KOPT-K1 (cell line): ENCODE measurements at regions not wholly inside any gene's neighbourhood (a gene's known extent, or its start where the extent isn't known, plus 50 kb on each side); places are given as distances from the start of the nearest gene placed in this dataset.

ENCODE experiments used
- H3K27ac ChIP-seq: fragments of 200-600 bp; sonication (generic); 2 replicates; pipeline ENCODE4 v1.5.1; 2016; ENCODE audit warnings: antibody characterized with exemption, mild to moderate bottlenecking, low read depth, low read length; ENCODE audit not compliant: poor library complexity, severe bottlenecking
- H3K36me3 ChIP-seq: fragments of 200-600 bp; sonication (generic); 2 replicates; pipeline ENCODE4 v1.5.1; 2017; ENCODE audit warnings: antibody characterized with exemption, mild to moderate bottlenecking, low read length, moderate library complexity; ENCODE audit not compliant: insufficient read depth
- H3K9me3 ChIP-seq: fragments of 200-600 bp; sonication (generic); 2 replicates; pipeline ENCODE4 v1.5.1; 2017; ENCODE audit warnings: antibody characterized with exemption, low read length, mild to moderate bottlenecking; ENCODE audit not compliant: insufficient read depth, poor library complexity, severe bottlenecking

DNA sequence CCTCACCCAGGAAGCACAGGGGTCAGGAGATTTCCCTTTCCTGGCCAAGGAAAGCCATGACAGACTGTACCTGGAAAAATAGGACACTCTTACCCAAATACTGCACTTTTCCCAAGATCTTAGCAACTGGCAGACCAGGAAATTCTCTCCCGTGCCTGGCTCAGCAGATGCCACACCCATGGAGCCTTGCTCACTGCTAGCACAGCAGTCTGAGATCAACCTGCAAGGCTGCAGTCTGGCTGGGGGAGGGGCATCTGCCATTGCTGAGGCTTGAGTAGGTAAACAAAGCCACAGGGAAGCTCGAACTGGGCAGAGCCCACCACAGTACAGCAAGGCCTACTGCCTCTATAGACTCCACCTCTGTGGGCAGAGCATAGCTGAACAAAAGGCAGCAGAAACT lies 567.3 kb upstream of the LMCD1 start:
- Histone ChIP-seq H3K27ac (no peak overlapping the region), H3K9me3 (no peaks in the 10 kb centered on the region), H3K36me3 (no peaks in the 10 kb centered on the region)

DNA sequence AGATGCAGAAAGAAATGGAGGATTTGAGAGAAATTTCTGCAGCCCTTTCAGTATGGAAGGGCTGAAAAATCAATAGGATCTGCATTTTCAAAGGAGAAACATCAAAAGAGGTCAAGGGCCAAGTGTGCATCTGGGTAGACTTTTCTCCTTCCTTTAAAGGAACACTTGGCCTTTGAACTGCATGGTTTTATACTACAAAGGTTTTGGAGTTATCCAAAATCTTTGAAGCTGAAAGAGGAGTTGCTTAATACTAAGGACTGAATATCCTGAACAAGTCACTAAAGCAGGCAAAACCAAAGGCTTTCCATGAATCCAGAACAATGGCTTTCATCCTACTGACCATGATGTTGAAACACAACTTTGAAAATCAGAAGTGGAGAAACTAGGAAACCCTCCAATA lies 553.7 kb upstream of the LMCD1 start:
- H3K36me3 ChIP-seq, result no peaks in the 10 kb centered on the region
- H3K9me3 ChIP-seq, result no peaks in the 10 kb centered on the region
- H3K27ac ChIP-seq, result no peak overlapping the region

DNA sequence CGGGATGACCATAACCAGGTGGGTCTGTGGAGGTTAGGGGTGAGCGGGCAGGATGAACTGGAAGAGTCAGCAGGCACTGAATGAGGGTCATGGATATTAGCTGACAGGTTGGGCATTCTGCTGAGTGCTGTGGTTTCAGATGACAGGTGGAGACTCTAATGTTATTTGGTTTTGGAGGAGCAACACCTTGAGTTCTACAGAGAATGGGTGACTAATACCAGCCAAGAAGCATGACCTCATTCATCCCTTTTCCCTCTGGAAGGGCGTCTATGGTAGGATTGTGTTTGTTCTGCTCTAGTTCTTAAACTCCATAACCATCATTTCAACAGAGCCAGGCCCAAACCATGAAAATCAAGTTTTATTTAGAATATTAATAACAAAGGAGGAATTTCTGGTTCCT lies 550.7 kb upstream of the LMCD1 start:
- Histone ChIP-seq H3K27ac (no peak overlapping the region), H3K9me3 (no peaks in the 10 kb centered on the region)

DNA sequence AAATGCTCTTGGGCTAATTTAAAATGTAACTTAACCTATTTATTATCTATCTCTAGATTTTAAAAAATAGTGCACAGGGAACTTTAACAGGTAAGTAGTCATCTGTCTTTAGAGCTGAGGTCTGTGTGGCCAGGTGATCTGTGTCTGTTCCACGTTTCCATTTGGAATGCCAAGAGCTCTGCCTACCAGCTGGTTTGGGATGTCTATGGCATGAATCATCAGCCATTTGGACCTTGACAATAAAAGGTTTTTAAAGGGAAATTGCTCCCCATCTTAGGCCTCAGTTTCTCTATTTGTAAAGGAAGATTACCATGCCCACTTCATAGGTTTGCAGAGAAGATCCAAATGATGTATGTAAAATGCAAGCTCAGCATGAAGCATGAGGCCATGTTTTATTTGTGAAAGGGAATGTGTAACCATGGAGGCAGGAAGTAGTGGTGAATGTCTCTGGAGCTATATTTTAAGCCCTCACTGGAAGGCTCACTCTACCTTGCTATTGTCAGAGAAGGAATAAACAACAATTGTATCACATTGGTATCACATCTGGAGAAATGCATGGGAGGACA lies 548.1 kb upstream of the LMCD1 start:
- no peak overlapping the region for H3K27ac ChIP-seq

More for the DNA sequence above, 550.7 kb upstream of the LMCD1 start:
- H3K36me3 ChIP-seq, result no peaks in the 10 kb centered on the region

DNA sequence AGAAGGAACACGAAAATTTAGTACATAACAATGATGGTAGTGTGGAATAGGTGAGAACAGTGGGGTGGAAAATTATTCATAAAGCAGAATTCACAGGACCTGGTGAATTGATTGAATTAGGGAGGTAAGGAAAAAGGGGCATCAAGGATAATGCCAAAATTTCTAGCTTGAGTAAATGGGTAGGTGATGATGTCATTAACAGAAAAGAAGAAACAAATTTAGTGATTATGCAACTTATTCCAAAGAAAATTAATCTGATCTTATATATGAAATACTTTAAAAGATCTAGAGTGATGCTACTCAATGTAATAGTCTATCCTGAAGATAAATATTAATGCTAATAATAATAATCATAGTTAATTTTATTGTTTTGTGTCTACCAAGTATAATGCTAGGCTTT lies 544.6 kb upstream of the LMCD1 start:
- no peak overlapping the region for H3K27ac ChIP-seq
- H3K36me3 ChIP-seq, result no peaks in the 10 kb centered on the region

More for the DNA sequence above, 548.1 kb upstream of the LMCD1 start:
- H3K36me3 ChIP-seq, result no peaks in the 10 kb centered on the region
- no peaks in the 10 kb centered on the region for H3K9me3 ChIP-seq

DNA sequence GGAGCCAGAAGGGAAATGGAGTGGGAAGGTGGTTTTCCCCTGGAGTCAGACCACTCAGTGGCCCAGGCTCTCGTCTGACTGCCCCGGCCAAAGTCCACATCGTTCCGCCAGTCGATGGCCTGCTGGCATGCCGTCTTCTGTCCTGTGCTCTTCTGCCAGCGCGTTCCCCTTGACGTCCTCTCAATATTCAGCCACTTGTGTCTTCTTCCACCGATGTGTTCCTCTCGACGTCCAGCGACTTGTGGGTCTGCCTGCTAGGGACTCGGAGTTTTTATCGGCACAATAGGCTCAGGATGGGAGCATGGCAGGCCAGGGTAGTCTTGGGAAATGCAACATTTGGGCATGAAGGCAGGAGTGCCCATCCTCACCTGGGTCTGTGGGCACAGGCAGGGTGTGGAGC lies 542.5 kb upstream of the LMCD1 start:
- Histone ChIP-seq H3K36me3 (no peaks in the 10 kb centered on the region), H3K9me3 (no peaks in the 10 kb centered on the region), H3K27ac (no peak overlapping the region)

More for the DNA sequence above, 544.6 kb upstream of the LMCD1 start:
- no peaks in the 10 kb centered on the region for H3K9me3 ChIP-seq

DNA sequence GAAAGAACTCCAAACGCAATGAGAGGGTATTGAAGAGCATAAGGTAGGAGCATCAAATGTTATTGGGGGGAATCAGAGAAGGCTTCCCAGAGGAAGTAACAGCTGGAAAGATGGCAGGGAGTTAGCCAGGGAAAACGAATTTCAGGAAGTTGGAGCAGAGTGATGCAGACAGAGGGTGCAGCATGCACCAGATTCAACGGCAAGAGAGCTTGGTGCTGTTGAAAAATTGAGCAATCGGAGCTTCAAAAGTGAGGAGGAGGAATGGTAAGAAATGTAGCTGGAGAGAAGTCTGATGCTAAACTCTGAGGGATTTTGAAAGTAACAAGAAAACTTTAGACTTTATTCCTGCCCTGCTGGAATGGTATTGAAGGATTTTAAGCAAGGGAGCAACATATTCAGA lies 541.0 kb upstream of the LMCD1 start:
- H3K27ac ChIP-seq, result no peak overlapping the region
- no peaks in the 10 kb centered on the region for H3K9me3 ChIP-seq
- H3K36me3 ChIP-seq, result no peaks in the 10 kb centered on the region

DNA sequence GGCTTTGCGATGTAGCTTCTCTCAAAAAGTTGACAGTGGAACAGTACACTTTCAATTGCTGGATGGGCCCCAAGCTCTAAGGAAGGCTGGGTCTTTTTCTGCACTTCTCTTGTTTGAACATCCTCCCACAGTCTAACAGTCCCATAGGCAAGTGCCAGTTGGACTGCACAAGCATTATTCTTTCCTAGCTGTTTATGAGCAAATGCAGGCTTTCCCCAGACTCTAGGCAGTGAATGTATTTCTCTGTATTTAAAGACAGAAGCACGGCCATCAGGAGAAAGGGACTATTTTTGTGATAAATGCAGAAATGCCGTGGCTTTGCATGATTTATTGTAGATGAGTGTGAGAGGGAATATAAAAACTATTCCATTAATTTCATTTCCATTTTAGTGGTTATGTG lies 539.3 kb upstream of the LMCD1 start:
- Histone ChIP-seq H3K36me3 (no peaks in the 10 kb centered on the region), H3K27ac (no peak overlapping the region), H3K9me3 (no peaks in the 10 kb centered on the region)

DNA sequence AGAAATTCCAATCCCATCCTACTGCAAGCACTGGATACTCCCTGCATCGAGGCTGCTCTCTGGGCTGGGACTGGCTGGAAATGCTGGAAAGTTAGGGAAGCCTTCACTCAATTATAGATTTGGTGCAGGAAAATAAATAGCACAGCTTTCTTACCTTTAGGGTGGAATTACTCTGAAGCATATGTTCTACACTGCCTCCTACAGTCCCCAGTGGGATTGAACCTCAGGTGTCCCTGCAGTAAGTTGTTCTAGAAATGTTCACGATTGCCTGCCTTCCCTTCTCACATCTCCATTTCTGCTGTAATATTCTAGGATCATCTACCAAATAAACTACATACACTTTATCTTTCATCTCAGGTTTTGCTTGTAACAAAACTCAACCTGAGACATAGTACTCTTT lies 536.7 kb upstream of the LMCD1 start:
- Histone ChIP-seq H3K9me3 (no peaks in the 10 kb centered on the region), H3K27ac (no peak overlapping the region), H3K36me3 (no peaks in the 10 kb centered on the region)

DNA sequence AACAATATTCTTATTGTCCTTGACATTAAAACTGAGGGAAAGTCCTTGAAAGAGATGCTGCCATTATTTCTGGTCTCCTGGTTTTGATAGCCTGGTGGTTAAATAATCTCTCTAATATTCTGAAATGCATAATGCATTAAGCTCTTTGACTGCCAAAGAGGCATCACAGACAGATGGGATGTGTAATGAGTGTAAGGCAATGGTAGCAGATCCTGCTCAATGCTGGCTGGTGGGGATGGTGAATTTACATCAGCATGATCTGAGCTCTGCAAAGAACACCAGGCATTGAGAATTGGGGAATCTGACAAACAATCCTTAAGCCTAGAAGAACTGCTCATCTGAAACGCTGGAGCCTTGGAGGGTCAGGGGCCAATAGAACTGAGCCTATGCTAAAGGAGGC lies 528.6 kb upstream of the LMCD1 start:
- Histone ChIP-seq H3K27ac (no peak overlapping the region), H3K9me3 (no peaks in the 10 kb centered on the region), H3K36me3 (no peaks in the 10 kb centered on the region)

DNA sequence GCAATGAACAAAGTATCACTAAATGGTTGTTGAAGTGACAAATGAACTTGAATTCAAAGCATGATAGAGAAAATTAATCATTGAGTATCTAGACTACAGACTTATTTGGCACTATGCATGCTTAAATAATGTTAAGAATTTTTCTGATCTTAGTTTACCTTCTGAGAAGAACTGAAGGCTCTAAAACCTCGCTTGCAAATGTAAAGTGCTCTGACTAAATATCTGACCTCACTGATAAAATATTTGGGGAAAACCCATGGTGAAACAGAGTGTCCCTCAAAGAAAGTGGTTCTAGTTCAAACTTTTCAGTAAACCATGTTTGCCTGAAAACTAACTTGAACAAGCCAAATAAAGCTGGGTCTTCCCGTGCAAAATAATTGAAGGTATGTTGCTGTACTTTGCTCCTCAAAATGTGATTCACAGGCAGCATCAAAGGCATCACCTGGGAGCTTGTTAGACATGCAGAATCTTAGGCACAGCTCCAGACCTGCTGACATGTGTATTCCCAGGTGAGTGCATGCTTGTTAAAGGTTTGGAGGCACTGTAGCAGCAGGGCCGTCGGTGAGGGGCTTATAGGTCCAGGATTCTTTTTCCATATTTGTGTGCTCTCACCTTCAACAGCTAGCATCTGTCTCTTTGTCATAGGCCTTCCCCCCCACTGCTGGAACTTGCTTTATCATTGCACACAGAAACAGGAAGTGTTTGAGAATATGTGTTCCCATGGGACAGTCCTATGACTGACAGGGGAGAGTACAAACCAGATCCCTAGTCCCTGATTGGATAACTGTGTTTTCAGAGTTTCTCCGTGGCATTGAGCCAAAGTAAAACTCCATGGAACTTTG lies 524.2 kb upstream of the LMCD1 start:
- no peak overlapping the region for H3K27ac ChIP-seq
- H3K9me3 ChIP-seq, result no peaks in the 10 kb centered on the region
- H3K36me3 ChIP-seq, result no peaks in the 10 kb centered on the region

DNA sequence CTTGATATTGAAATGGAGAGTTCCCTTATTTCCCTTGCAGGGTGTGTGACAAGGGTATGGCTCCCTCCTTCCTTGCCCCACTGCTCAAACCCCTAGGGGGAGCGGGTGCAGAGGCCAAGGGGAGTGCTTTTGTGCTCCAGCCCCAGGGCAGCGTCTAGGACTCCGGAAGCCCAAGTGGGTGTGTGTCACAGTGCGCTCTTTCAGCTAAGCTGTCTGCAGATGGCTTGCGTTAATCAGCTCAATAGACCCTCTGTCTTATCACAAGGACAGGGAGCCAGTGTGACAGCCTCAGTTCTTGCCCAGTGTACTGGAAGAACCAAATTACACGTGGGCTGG lies 523.6 kb upstream of the LMCD1 start:
- no peak overlapping the region for H3K27ac ChIP-seq
- no peaks in the 10 kb centered on the region for H3K36me3 ChIP-seq
- no peaks in the 10 kb centered on the region for H3K9me3 ChIP-seq

DNA sequence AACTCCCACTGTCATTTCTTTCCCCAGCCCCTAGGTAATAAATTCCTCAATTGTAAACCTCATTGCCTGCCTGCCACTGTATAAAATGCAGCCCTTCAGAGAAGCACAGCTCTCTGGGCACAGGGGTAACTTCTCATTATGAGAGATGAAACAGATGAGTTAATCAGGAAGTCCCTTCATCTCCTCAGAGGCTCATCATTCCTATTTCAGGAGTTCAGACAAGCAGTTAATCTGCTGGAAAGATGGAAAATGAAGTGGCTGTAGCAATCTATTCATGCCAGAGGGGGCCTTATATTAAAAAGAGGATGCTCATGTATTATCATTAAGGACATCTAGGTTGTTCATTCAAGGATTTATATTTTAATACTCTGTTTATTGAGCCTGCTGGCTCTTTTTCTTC lies 519.5 kb upstream of the LMCD1 start:
- no peaks in the 10 kb centered on the region for H3K36me3 ChIP-seq
- no peak overlapping the region for H3K27ac ChIP-seq
- H3K9me3 ChIP-seq, result no peaks in the 10 kb centered on the region

DNA sequence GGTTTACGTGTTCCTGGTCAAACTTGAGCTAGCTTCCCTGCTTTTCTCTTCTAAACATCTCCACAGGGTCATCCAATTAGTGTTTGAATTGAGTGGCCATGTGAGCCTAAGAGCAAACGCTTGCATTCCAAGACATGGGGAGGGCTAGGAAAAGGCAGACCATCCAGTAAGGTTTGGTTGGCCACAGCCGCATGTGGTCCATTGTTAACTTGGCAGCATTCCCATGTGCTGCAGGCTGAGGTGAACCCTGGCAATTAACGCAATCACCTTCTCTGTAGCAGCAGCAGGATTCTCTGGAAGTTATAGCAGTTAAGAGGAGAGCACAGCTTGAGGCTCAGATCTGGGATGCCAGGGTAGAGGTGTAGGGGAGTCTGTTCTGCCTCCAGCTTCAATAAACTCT lies 502.2 kb upstream of the LMCD1 start:
- Histone ChIP-seq H3K36me3 (no peaks in the 10 kb centered on the region), H3K27ac (no peak overlapping the region), H3K9me3 (no peaks in the 10 kb centered on the region)

DNA sequence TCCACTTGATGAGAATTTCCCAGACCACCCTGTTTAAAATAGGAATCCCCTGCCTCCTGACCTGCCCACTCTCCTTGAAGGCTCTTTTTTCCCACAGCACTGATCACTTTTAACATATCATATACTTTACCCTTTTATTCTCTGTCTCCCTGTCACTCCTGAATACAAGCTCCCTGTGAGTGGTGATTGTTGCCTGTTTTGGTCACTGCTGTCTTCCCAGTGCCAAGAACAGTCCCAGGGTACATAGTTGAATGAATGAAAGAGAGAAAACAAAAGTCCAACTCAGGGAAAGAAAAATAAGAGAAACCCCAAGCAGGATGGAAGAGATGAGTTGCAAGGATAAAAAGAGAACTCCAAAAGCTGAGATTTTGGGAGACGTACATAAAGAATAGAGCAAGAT lies 500.3 kb upstream of the LMCD1 start:
- H3K27ac ChIP-seq, result no peak overlapping the region
- H3K36me3 ChIP-seq, result no peaks in the 10 kb centered on the region
- H3K9me3 ChIP-seq, result no peaks in the 10 kb centered on the region

DNA sequence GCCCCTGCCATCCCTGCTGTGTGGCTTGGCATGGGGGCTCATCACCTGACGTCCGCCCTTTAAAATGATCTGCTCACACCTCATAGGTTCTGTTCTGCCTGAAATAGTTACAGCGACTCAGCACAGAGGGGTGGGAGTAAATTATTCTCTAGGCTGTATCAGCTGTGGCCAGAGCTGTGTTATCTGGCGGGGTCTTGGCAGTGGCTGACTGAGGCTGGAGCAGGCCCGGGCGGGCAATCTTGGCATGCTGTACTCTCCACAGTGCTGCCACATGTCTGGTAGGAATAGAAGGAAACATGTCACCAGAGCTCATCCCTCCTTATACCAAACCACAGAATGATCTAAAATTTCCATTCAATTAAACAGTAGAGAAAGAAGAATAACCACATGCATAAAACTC lies 499.9 kb upstream of the LMCD1 start:
- Histone ChIP-seq H3K27ac (no peak overlapping the region), H3K9me3 (no peaks in the 10 kb centered on the region), H3K36me3 (no peaks in the 10 kb centered on the region)
